Endothelial cell of hepatic sinusoid (primary cell): ENCODE measurements at regions not wholly inside any gene's neighbourhood (a gene's known extent, or its start where the extent isn't known, plus 50 kb on each side); places are given as distances from the start of the nearest gene placed in this dataset.

Source experiments
- in situ Hi-C: cut with HindIII; loops from 2 replicates; pipeline ENCODE4 v1.10.0; 2017; ENCODE audit warnings: low sequenced_read_pairs

DNA sequence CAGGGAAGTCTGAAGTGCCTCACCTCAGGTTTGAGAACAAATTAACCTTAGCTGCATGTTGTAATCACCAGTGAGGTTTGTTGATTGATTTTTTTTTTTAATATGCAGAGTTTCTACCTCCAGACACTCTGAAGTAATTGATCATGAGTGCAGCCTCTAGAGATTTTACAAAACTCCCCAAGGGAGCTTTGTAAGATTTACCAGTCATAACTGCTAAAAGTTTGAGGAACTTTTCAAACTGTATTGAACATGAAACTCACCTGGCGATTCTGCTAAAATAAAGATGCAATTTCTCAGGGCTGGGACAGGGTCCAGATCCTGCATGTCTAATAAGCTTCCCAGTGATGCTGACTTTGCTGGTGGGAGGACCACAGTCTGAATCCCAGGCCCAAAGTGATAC lies 339.6 kb upstream of the DCC start:
- in situ Hi-C loops: no loop called here

GRCh38 chr18:52001106-52001505 lies 338.9 kb upstream of the DCC start:
- in situ Hi-C loops: no loop called here

DNA sequence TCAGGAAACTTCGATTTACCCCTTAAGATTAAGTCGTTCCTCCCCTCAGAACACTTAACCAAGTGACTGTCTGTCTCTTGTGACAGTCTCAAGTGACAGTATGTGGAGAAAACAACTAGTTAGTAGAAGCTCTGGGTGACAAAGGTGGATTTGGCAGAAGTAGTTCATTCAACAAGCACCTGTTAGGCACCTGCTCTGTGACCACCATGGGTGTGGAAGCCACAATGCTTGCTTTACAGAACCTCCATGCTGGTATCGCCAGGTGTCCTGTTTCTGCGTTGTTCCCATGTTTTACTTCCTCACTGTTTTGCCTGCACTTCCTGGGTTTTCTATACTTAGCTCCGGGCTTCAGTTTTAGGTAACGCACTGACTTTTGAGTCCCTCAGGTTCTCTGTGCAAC lies 337.4 kb upstream of the DCC start:
- in situ Hi-C loops: no loop called here

DNA sequence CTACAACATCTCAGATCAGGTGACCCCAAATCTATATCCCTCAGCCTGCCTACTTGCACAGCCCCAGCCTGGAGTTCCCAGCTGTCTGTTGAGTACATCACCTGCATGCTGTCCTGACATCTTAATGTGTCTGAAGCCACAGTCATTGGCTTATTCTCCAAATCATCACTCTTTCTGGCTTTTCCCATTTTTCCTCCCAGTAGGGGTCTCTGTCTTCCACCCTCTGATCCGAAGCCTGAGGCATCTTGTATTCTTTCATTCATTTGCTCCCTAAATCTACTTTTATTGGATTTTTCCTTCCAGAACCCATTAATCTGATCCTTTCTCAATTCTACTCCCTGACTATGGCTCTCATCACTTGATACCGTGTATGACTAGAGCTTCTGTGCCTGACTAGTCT lies 332.9 kb upstream of the DCC start:
- in situ Hi-C loops: no loop called here

- in situ Hi-C loops: no loop called here
Measured at GRCh38 chr18:52008330-52008729, 331.7 kb upstream of the DCC start.

GRCh38 chr18:52008736-52009135 lies 331.3 kb upstream of the DCC start:
- in situ Hi-C loops: no loop called here

DNA sequence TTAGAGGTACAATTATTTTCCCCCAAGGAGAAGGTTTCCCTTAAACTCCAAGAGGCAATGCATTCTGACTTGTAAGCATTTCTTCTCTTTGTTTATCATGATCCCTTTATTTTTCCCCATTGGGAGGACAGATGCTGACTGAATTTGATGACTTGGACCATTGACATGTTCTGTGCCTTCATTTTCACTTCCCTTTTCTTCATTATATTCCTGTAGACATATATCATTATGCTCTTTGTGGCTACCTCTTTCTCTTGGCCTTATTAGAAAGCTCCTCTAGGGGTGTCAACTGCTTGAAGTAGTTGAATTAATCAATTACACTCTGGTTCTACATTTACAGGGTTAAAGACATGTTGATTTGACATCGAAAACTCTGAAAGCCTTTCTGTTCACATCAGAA lies 330.0 kb upstream of the DCC start:
- in situ Hi-C loops: no loop called here

DNA sequence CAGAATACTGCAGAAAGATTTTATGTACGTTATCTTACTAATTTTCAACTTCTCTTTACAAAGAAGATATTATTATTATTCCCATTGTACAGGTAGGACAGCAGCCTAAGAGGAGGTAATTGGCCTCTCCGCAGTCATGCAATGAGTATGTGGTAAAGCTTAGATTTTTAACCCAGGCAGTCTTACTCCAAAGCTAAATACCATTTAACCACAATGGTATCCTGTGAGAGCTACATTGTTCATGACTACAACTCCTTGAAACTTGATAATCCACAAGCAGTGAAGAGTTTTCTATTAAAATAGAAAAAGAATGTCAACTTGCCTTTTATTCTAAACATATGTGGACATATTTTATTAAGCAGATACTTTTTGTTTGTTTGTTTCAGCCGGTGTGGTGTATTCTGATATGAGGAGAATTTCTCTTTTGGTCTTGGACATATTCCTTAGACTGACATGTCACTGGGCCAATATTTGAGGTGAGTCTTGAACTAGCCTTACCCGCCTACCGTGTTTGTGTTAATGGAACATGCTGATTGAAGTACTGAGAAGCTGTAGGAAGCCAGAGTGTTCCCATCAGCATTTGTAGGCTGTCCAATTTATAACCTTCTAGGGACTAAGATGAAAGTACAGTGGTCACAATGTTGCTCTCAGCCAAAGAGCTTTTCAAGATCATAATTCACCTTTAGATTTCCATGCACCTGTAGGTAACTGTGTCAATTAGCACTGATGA lies 293.9 kb upstream of the DCC start:
- in situ Hi-C loops: no loop called here

GRCh38 chr18:52046842-52047241 lies 293.2 kb upstream of the DCC start:
- in situ Hi-C loops: no loop called here

GRCh38 chr18:52054324-52054723 lies 285.7 kb upstream of the DCC start:
- in situ Hi-C loops: no loop called here

DNA sequence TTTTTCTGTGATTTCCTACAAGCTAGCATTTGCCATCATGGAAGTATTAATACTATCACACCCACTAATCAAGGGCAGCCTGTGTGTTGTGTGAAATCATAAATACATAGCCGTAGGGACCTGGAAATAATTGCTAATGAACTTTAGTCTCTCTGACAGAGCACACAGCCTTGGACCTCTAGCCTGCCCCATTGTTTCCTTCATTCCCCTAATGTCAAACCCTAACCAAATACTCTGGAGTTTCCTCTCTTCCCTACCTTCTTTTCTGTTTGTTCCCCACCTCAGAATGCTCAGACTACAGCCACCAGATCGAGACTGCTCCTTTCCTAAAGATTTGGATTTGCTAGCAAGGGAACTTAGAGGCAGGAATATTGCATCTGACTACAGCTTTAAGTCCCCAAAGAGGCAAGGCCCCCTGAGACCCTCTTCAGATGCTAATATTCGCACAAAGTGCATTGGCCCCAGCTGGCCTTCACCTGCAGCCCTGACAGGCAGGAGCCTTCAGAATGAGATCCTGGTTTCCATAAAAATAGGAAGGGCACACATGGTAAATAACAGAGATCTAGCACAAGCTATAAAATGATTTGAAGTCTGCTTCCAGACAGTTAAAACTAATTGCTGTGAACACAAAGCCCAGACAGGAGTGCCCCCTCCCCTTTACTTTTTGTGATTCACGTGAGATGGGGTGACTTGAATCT lies 279.2 kb upstream of the DCC start:
- in situ Hi-C loops: no loop called here

GRCh38 chr18:52063923-52064322 lies 276.1 kb upstream of the DCC start:
- in situ Hi-C loops: no loop called here

DNA sequence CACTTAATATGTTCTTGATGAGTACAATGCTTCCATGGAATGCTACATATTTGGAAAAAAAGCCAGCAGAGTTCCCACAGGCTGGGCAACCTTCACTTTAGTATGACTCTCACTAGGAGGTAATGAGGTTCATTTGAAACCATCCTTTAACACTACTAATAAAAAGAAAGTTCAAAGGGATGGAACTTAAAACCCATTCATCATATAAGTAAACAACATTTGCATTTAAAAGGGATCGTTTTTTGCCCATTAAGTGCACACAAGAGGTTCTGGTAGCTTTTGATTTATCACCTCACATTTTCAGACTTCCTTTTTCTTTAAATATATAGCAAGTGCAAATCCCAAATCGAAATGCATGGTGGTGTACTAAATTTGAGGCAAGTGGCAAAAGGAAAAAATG lies 270.8 kb upstream of the DCC start:
- in situ Hi-C loops: no loop called here

DNA sequence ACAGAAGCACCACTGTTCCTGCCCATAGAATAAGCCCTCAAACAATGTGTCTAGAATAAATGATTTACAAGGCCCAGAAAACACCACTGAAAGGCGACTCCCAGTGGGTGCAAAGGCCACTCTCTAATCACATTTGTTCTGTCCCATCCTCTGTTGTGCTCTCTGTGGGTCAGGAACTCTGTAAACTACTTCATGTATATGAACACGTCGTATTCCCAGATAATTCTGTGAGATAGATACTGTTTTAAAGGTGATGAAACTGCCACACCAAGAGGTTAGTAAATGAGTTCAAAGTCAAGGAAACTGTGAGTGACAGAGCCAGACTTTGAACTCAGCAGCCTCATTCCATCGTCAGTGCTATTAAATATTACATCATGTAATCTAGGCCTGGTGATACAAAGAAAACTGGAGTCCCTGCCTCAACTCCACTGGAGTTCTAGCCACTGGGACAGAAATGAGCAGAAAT lies 269.7 kb upstream of the DCC start:
- in situ Hi-C loops: no loop called here

DNA sequence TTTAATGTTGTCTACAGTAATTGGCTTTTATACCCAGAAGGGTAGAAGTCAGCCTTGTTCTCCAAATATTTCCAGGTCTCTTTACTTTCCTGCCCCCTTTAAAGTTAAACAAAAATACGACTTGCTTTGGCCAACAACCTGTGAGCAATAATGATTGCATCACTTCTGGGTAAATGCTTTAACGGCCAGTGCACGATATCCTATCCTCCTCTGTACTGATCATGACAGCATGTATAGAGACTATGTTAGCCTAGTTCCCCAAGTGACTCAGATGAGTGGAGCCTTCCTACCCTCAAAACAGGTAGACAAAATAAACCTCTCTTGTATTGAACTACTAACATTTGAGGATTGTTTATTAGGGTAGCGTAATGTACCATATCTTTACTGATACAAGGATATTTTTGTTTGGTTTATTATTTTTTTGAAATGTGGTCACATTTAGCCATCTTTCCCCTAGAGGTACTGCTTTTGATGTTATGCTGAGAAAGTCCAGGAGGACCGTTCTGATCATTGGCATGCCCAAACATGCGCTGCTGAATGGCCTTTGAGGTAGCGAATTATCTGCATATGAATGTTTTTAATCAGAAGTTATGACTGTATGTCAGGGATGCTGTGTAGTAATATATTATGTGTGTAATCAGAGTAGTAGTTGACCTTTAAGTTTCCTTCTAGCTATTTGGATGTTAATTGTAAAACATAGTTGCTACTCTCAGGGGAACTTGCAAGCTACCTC lies 262.6 kb upstream of the DCC start:
- in situ Hi-C loops: no loop called here

GRCh38 chr18:52082246-52082645 lies 257.8 kb upstream of the DCC start:
- in situ Hi-C loops: no loop called here

GRCh38 chr18:52087140-52087539 lies 252.9 kb upstream of the DCC start:
- in situ Hi-C loops: no loop called here

- in situ Hi-C loops: no loop called here
Measured at GRCh38 chr18:52090005-52090404, 250.0 kb upstream of the DCC start.

GRCh38 chr18:52093171-52093570 lies 246.8 kb upstream of the DCC start:
- in situ Hi-C loops: no loop called here

- in situ Hi-C loops: no loop called here
Measured at GRCh38 chr18:52118684-52119083, 221.3 kb upstream of the DCC start.

DNA sequence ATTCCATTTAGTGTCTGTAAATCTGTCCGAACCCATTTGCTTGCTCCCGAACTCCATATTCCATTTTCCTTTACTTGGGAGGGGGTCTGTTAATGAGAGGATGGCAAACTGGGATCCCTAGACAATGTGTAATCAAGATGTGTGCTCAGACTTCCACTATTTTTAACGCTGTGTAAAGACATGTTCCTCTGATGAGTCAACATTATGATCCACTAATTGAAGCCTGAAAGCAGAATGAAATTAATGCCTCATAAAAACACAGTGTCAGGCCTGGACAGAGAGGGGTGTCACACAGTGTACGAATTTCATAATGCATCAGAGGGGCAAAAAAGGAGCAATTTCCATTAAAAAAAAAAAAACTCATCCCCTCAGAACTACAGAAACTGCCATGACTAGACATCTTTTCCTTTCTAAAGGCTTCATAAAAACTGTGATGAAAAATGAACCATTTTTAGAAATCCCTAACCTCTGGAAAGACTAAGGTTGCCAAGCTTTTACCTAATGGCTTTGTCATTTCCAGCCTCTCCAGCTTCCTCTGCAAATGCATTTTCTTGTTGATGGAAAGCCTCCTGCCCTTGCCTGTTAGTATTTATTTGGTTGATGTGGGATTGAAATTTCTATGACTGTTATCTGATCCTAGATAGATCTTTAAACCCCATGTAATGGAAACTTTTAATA lies 209.2 kb upstream of the DCC start:
- in situ Hi-C loops: no loop called here
